Neural progenitor cell (in vitro differentiated cells): ENCODE measurements at regions not wholly inside any gene's neighbourhood (a gene's known extent, or its start where the extent isn't known, plus 50 kb on each side); places are given as distances from the start of the nearest gene placed in this dataset.

Source experiments
- DNase-seq: peaks from one replicate; pipeline ENCODE4 v3.0.0-alpha.2; 2016; ENCODE audit warnings: low spot score
- H2AFZ ChIP-seq: fragments of 200-600 bp; sonication (generic); replicated peaks from 2 replicates; pipeline ENCODE4 v1.6.1; 2016; ENCODE audit warnings: antibody characterized with exemption
- H3F3A ChIP-seq: fragments of 200-600 bp; sonication (generic); 2 replicates; pipeline ENCODE4 v1.6.1; 2016; ENCODE audit warnings: antibody characterized with exemption, low read depth
- H3K27ac ChIP-seq: fragments of 200-600 bp; sonication (generic); 2 replicates; pipeline ENCODE4 v1.5.1; 2016; ENCODE audit warnings: mild to moderate bottlenecking
- H3K27me3 ChIP-seq: fragments of 200-600 bp; sonication (generic); 2 replicates; pipeline ENCODE4 v1.6.1; 2016; ENCODE audit warnings: mild to moderate bottlenecking, moderate library complexity
- H3K36me3 ChIP-seq: fragments of 200-600 bp; sonication (generic); 2 replicates; pipeline ENCODE4 v1.5.1; 2016
- H3K4me1 ChIP-seq: fragments of 200-600 bp; sonication (generic); 2 replicates; pipeline ENCODE4 v1.6.1; 2016; ENCODE audit warnings: mixed run types
- H3K4me2 ChIP-seq: fragments of 200-600 bp; sonication (generic); 2 replicates; pipeline ENCODE4 v1.6.1; 2016
- H3K4me3 ChIP-seq: fragments of 200-600 bp; sonication (generic); 2 replicates; pipeline ENCODE4 v1.5.1; 2016
- H3K79me2 ChIP-seq: fragments of 200-600 bp; sonication (generic); 2 replicates; pipeline ENCODE4 v1.6.1; 2016; ENCODE audit warnings: low read depth
- H3K9ac ChIP-seq: fragments of 200-600 bp; sonication (generic); 2 replicates; pipeline ENCODE4 v1.6.1; 2016
- H3K9me3 ChIP-seq: fragments of 200-600 bp; sonication (generic); 2 replicates; pipeline ENCODE4 v1.5.1; 2016; ENCODE audit warnings: low read depth
- H4K20me1 ChIP-seq: fragments of 200-600 bp; sonication (generic); 2 replicates; pipeline ENCODE4 v1.6.1; 2016; ENCODE audit warnings: low read depth
- H3K27ac Mint-ChIP-seq: 3 replicates; pipeline ENCODE4 v1.8.0; 2021; ENCODE audit warnings: mixed read lengths
- H3K27me3 Mint-ChIP-seq: 2 replicates; pipeline ENCODE4 v1.8.0; 2022; ENCODE audit warnings: low read depth, mild to moderate bottlenecking, inconsistent platforms, moderate library complexity, mixed read lengths; ENCODE audit not compliant: insufficient read depth
- H3K36me3 Mint-ChIP-seq: 3 replicates; pipeline ENCODE4 v1.8.0; 2021; ENCODE audit warnings: mixed read lengths
- H3K4me1 Mint-ChIP-seq: 3 replicates; pipeline ENCODE4 v1.8.0; 2021; ENCODE audit warnings: mixed read lengths
- H3K4me3 Mint-ChIP-seq: 3 replicates; pipeline ENCODE4 v1.8.0; 2021; ENCODE audit warnings: mild to moderate bottlenecking, moderate library complexity, mixed read lengths
- H3K9me3 Mint-ChIP-seq: 3 replicates; pipeline ENCODE4 v1.8.0; 2020; ENCODE audit warnings: mixed read lengths
- EZH2 ChIP-seq: fragments of 200-600 bp; sonication (generic); IDR thresholded peaks from 2 replicates; pipeline ENCODE4 v1.6.1; 2017; ENCODE audit warnings: antibody characterized with exemption, mild to moderate bottlenecking, moderate library complexity
- EZH2phosphoT487 ChIP-seq: fragments of 200-600 bp; sonication (generic); IDR thresholded peaks from 2 replicates; pipeline ENCODE4 v1.6.1; 2017; ENCODE audit warnings: antibody characterized with exemption
- TF ChIP-seq, protein P1 (sequence below): fragments of 200-600 bp; sonication (generic); IDR thresholded peaks from 2 replicates; pipeline ENCODE4 v1.5.1; 2017; ENCODE audit warnings: antibody characterized with exemption, mild to moderate bottlenecking

- Histone ChIP-seq H3K27me3 (no peaks in the 10 kb centered on the region), H3K4me3 (no peak overlapping the region), H3K36me3 (no peaks in the 10 kb centered on the region), H2AFZ (no peak overlapping the region), H3K4me2 (no peak overlapping the region), H3K9ac (no peak overlapping the region), H3K79me2 (no peaks in the 10 kb centered on the region), H3F3A (no peaks in the 10 kb centered on the region), H3K4me1 (no peaks in the 10 kb centered on the region), H3K9me3 (no peaks in the 10 kb centered on the region), H4K20me1 (no peaks in the 10 kb centered on the region), H3K27ac (no peak overlapping the region)
- no peaks in the 10 kb centered on the region for H3K9me3 Mint-ChIP-seq
- no peak overlapping the region for H3K27ac Mint-ChIP-seq
- no peaks in the 10 kb centered on the region for H3K36me3 Mint-ChIP-seq
- no peak for DNase-seq
- H3K27me3 Mint-ChIP-seq, result no peaks in the 10 kb centered on the region
- H3K4me1 Mint-ChIP-seq, result no peaks in the 10 kb centered on the region
- no peak overlapping the region for H3K4me3 Mint-ChIP-seq
- TF ChIP-seq EZH2 (no peak), EZH2phosphoT487 (no peak)
- TF ChIP-seq, protein P1, sequence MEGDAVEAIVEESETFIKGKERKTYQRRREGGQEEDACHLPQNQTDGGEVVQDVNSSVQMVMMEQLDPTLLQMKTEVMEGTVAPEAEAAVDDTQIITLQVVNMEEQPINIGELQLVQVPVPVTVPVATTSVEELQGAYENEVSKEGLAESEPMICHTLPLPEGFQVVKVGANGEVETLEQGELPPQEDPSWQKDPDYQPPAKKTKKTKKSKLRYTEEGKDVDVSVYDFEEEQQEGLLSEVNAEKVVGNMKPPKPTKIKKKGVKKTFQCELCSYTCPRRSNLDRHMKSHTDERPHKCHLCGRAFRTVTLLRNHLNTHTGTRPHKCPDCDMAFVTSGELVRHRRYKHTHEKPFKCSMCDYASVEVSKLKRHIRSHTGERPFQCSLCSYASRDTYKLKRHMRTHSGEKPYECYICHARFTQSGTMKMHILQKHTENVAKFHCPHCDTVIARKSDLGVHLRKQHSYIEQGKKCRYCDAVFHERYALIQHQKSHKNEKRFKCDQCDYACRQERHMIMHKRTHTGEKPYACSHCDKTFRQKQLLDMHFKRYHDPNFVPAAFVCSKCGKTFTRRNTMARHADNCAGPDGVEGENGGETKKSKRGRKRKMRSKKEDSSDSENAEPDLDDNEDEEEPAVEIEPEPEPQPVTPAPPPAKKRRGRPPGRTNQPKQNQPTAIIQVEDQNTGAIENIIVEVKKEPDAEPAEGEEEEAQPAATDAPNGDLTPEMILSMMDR, result no peak
Observed at GRCh38 chr6:66344796-66345195, 637.8 kb upstream of the EYS start.

DNA sequence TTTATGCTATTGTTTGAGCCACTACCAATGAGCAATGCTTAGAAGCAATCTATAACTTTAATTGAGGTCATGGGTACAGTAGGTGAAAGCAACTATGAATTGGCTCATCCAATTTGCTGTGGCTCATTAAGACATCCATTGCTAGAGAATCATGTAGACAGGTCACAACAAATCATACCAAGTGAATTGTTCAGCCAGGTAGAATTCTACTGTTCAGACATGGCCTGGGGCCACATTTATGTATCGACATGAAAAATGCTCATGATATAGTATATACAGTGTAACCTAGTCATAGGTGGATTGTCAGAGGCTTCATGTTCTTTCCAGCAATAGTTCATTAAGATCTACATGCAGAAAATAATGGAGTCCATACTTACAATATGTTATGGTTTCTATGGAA, 633.7 kb upstream of the EYS start:
- Mint-ChIP-seq H3K27me3 (no peaks in the 10 kb centered on the region), H3K4me1 (no peaks in the 10 kb centered on the region), H3K9me3 (no peaks in the 10 kb centered on the region), H3K36me3 (no peaks in the 10 kb centered on the region), H3K4me3 (no peak overlapping the region), H3K27ac (no peak overlapping the region)
- Histone ChIP-seq H3F3A (no peaks in the 10 kb centered on the region), H3K9me3 (no peaks in the 10 kb centered on the region), H3K27ac (no peak overlapping the region), H3K4me3 (no peak overlapping the region), H3K9ac (no peak overlapping the region), H3K27me3 (no peaks in the 10 kb centered on the region), H3K36me3 (no peaks in the 10 kb centered on the region), H2AFZ (no peak overlapping the region), H4K20me1 (no peaks in the 10 kb centered on the region), H3K4me2 (no peak overlapping the region), H3K79me2 (no peaks in the 10 kb centered on the region), H3K4me1 (no peaks in the 10 kb centered on the region)
- no peak for DNase-seq
- TF ChIP-seq EZH2 (no peak), EZH2phosphoT487 (no peak)
- TF ChIP-seq, protein P1, result no peak

DNA sequence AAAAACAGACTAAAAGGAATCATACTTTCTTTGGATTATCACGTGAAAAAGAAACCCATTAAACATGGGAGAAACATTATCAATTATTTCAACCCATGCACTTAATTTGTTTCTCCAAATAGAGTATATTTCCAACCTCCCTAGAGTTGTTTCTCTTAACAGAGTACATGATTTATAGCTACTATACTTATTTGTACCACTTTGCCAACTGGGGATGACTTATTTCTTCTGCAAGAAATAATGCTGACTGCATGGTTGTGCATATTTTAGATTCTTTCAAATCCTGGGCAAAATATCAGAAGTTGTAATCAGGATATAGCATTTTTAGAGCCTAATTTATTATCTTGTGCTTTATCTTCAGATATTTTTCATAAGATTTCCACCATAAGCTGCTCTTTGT, 629.1 kb upstream of the EYS start:
- no peaks in the 10 kb centered on the region for H3K27me3 Mint-ChIP-seq
- no peak for DNase-seq
- H3K79me2 ChIP-seq, result no peaks in the 10 kb centered on the region
- no peak for TF ChIP-seq EZH2
- TF ChIP-seq, protein P1, result no peak
- TF ChIP-seq EZH2phosphoT487, result no peak
- H3K4me3 ChIP-seq, result no peak overlapping the region
- no peak overlapping the region for H3K27ac Mint-ChIP-seq
- no peaks in the 10 kb centered on the region for H3K4me1 Mint-ChIP-seq
- no peaks in the 10 kb centered on the region for H3K4me1 ChIP-seq
- H3F3A ChIP-seq, result no peaks in the 10 kb centered on the region
- H3K9ac ChIP-seq, result no peak overlapping the region
- no peak overlapping the region for H3K4me3 Mint-ChIP-seq
- H3K36me3 Mint-ChIP-seq, result no peaks in the 10 kb centered on the region
- no peaks in the 10 kb centered on the region for H4K20me1 ChIP-seq
- H3K9me3 Mint-ChIP-seq, result no peaks in the 10 kb centered on the region
- H3K36me3 ChIP-seq, result no peaks in the 10 kb centered on the region
- H3K4me2 ChIP-seq, result no peak overlapping the region
- no peak overlapping the region for H3K27ac ChIP-seq
- no peak overlapping the region for H2AFZ ChIP-seq
- no peaks in the 10 kb centered on the region for H3K9me3 ChIP-seq
- H3K27me3 ChIP-seq, result no peaks in the 10 kb centered on the region

GRCh38 chr6:66328200-66328599, 621.2 kb upstream of the EYS start:
- H2AFZ ChIP-seq, result no peak overlapping the region
- H3K4me1 Mint-ChIP-seq, result no peaks in the 10 kb centered on the region
- no peaks in the 10 kb centered on the region for H4K20me1 ChIP-seq
- H3K4me2 ChIP-seq, result no peak overlapping the region
- H3K27me3 ChIP-seq, result no peaks in the 10 kb centered on the region
- H3K9me3 ChIP-seq, result no peaks in the 10 kb centered on the region
- H3K79me2 ChIP-seq, result no peaks in the 10 kb centered on the region
- no peaks in the 10 kb centered on the region for H3K4me1 ChIP-seq
- H3K9ac ChIP-seq, result no peak overlapping the region
- H3F3A ChIP-seq, result no peaks in the 10 kb centered on the region
- H3K27ac ChIP-seq, result no peak overlapping the region
- H3K27ac Mint-ChIP-seq, result no peak overlapping the region
- H3K4me3 ChIP-seq, result no peak overlapping the region
- no peak overlapping the region for H3K4me3 Mint-ChIP-seq
- H3K27me3 Mint-ChIP-seq, result peaks cover 3% of the 10 kb centered on the region
- DNase-seq, result no peak
- no peaks in the 10 kb centered on the region for H3K36me3 ChIP-seq
- peaks cover 2% of the 10 kb centered on the region for H3K9me3 Mint-ChIP-seq
- no peaks in the 10 kb centered on the region for H3K36me3 Mint-ChIP-seq
- TF ChIP-seq EZH2phosphoT487, result no peak
- TF ChIP-seq, protein P1, result no peak
- TF ChIP-seq EZH2, result no peak
